ENCODE measurements at regions not wholly inside any gene's neighbourhood (a gene's known extent, or its start where the extent isn't known, plus 50 kb on each side); places are given as distances from the start of the nearest gene placed in this dataset.

GRCh38 chr4:134668237-134668636, 466.6 kb upstream of the PABPC4L start:
- TF ChIP-seq EZH2 (IDR thresholded peaks at IDR 0.05; ENCODE audit: insufficient read depth, poor library complexity, severe bottlenecking) (no peak), EZH2phosphoT487 (IDR thresholded peaks at IDR 0.05; ENCODE audit: insufficient read depth, low read depth) (no peak)

Data from GM23248 (cell line).